ENCODE measurements at regions not wholly inside any gene's neighbourhood (a gene's known extent, or its start where the extent isn't known, plus 50 kb on each side); places are given as distances from the start of the nearest gene placed in this dataset.

DNA sequence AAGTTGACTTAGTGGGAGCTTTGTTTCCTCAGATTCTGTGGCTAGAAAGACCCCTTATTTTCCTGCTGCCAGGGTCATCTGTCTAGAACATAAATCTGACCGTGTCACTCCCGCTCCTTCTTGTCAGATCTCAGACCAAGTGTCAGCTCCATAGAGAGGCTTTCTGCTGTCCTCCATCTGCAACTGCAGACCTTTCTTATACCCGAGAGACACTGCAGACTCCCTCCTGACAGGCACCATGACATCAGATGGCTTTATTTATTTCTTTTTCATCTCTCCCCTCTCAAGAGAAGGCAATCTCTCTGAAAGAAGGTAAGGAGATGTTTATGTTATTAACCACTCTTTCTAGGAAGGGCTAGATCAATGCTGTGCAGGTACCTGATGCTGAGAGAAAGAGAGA is 726.5 kb downstream of the UQCRFS1 start:
- no peak for DNase-seq (ENCODE audit: low read depth)

DNA sequence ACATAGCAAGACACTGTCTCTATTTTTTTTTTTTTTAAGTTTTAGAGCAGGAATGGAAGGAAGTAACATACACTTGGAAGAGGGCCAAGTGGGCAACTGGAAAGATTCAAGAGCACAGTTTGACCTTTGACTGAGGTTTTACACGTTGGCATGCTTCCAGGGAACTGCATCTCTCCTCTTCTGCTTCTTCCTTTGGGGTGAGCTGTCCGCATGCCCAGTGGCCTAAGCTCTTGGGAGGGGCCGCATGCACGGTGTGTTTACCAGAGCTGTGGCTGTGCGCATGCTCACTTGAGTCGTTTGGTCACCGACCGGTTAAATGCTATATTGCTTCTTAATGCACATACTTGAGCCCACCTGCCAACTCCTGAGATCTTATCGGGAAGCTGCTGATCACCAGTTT is 727.7 kb downstream of the UQCRFS1 start:
- no peak for DNase-seq (ENCODE audit: low read depth)

DNA sequence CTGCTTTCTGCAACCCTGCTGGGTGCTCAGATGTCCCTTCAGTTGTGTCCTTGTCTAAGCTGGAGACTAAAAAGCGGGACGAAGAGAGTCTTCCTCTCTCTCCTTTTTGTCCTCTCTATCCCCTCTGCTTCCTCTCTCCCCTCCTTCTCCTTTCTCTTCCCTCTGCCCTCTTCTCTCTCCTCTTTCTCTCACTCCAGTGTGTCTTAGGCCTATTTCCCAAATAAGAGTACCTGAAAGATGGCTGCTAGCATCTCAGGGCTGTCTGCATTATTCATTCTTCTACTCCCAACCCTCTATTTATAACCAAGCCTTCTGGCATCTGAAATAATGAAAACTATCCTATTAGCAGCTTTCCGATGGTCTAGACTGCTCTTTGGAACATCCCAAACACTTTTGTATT is 729.8 kb downstream of the UQCRFS1 start:
- DNase-seq (ENCODE audit: low read depth): no peak

DNA sequence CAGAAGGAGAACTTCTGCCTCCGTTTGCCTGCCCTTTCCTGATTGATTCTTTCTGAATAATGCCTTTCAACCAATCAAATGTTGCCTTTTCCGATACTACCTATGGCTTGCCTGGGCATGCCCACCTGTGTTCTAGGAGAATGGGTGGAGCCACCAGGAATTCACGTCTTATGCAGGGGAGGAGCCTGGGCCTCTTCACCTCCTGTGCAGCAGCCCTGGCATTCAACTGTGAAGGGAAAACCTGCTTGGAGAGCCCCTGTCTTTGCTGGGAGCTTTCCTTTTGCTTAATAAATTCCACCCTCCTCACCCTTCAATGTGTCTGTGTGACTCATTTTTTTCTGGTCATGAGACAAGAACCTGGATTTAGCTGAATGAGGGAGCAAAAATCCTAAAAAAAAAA is 730.7 kb downstream of the UQCRFS1 start:
- DNase-seq (ENCODE audit: low read depth): no peak

DNA sequence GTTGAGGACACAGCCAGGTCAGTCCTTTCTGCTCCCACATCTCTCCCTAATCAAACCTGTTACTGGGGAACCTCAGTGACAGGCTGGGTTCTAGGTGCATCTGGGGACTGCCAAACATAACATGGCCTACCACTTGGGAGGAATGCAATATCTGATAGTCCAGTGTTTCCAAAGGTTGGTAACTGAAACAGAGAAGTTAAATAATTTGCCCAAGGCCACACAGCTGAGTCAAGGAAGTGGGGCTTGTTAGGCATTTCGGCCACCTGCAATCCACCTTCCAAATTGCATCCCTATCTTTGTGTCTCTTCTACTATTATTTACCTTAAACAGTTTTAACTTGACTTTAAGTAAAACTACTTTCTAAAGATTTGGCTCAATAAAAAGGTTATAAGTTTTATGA is 731.3 kb downstream of the UQCRFS1 start:
- DNase-seq (ENCODE audit: low read depth): no peak

DNA sequence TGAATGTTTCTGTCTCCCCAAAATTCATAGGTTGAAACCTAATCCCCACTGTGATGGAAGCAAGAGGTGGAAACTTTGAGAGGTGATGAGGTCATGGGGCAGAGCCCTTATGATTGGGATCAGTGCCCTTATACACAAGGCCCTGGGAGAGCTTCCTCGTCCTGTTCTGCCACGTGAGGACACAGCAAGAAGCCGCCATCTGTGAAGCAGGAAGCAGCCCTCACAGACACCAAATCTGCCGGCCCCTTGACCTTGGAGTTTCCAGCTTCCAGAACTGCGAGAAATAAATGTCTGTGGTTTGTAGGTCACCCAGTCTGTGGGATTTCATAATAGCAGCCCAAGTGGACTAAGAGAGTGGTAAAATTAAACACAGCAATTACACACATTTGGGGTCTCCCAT is 737.4 kb downstream of the UQCRFS1 start:
- no peak for DNase-seq (ENCODE audit: low read depth)

DNA sequence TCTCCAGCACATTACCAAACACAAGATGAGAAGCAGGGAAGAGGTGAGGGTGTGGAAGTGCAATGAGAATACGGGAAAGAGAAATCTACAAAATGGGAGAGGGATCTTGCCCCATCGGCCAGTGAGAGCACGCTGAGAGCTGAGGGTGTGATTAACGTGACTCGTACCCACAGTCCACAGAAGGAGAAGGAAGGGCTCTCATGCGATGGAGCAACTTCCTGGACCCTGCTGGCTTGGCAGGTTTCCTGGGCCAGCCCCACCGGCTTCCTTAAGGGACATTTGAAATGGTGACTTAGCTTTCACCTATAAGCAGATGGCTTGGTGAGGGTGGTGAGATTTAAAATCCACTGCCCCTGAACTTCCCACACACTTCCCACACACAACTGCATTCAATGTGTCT is 740.1 kb downstream of the UQCRFS1 start:
- DNase-seq (ENCODE audit: low read depth): peak; percentile 43

DNA sequence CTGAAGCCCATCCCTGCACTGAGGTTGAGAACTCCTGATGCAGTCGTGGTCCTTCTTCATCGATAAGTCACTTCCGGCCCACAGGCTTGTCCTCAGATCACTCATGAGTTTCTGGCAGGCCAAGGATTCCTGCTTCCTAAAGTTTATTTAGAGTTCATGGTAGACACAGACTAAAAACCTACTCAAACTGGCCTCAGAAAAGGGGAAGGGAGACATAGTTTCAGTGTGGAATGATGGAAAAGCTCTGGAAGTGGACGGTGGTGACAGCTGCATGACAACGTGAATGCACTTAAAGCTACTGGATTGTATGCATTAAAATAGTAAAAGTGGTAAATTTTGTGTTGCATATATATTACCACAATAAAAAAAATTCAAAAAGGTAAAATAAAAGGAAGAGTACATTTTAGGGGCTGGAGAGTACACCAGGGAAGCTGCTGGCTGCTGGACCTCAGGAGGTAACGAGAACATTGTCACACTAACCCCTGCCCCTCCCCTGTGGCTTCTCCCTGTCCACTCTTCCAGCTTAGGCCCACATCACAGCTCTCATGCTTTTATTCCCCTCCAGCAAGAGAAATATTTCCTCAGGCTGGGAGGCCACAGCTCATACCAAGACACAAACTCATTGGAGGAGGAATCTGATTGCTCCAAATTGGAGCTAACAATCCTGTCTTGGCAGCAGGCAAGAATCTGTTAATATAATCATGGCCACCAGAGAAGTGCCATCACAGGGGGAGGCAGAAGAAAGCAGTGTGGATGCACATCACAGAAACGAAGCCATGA is 741.0 kb downstream of the UQCRFS1 start:
- no peak for DNase-seq (ENCODE audit: low read depth)

DNA sequence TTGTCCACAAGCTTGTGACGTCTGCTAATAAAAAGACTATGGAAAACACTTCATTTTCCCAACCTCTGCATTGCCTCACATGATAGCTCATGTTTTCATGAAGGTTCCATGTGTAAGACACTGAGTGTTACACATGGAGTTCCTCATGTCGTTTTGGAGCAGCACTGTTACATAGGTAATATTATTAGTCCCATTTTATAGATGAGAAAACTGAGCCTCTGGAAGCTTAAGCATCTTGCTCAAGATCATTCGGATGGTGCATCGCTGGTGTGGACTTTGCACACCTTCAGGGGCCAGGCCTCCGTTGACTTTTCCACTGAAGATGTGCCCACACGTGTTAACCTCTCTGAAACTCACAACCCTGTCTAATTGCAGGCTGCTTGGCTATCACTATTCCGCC is 743.4 kb downstream of the UQCRFS1 start:
- no peak for DNase-seq (ENCODE audit: low read depth)

DNA sequence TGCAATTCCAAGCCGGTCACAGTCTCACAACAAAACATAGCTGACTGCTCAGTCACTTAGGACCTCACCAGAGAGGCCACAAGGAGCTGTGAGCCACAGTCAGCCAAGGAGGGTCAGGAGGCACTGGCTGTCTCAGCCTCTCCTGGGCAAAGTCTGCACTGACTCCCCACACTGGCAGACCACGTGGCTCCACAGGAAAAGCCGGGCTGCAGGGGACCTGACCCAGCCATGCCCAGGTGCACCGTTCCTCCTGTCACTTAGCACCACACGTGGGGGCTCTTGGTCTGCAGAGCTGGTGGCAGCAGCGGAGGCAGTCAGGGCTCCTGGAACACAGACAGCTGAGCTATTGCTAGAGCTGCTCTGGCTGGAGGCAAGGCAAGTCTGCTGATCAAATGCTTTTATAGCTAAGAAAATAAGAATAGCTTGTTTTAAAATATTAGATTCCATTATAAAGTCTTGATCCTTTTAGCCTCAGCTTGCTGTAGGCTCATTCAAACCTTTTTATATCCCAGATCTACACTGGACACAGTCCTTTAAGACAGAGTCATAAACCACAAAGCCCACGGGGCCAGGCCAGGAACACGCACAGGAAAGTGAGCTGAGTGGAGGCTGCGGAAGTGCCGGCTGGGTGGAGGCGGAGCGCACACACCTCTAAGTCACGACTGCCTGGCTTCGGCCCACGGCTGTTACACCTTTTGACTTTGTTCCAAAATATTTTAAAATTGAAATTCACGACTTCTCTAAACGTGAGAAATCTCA is 744.1 kb downstream of the UQCRFS1 start:
- DNase-seq (ENCODE audit: low read depth): peak; percentile 74

DNA sequence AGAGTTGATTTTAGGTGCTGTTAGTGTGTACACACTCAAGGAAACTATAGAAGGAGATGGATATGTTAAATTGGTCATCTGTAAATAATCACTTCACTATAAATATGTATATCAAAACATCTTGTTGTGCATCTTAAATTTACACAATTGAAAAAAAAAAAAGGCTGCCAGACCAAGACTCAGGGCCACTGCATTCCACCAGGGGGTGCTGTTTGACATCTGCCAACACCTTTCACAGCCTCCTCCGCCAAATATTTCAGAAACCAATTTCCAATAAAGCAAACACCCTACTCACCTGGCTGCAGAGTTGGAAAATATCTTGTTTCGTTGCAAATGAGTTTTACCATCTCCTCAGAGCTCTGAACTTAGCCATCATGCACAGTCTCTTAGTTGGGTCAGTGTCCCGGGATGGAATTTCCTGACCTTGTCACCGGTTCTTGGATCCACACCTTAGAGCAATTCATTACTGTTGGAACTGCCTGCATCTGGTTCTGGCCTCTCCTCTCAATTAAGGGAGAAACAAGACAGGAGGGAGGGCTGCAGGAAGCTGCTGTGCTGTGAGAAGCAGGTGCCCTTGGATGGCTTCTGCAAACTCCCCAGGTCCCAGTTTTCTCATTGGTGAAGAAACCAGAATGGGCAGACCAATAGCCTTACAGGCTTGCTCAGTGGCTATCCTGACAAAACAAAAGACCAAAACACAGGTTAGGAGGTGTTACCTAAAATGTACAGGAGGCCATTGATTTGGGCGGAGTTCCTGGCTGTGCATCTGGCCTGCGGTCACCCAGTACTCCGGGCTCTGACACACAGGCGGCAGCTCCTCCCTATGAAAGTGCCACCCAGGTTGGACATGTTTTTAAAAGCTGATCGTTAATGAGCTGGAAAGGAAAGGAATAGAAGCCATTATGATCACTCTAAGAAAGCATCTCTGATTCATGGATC is 746.6 kb downstream of the UQCRFS1 start:
- DNase-seq (ENCODE audit: low read depth): peak; percentile 74

DNA sequence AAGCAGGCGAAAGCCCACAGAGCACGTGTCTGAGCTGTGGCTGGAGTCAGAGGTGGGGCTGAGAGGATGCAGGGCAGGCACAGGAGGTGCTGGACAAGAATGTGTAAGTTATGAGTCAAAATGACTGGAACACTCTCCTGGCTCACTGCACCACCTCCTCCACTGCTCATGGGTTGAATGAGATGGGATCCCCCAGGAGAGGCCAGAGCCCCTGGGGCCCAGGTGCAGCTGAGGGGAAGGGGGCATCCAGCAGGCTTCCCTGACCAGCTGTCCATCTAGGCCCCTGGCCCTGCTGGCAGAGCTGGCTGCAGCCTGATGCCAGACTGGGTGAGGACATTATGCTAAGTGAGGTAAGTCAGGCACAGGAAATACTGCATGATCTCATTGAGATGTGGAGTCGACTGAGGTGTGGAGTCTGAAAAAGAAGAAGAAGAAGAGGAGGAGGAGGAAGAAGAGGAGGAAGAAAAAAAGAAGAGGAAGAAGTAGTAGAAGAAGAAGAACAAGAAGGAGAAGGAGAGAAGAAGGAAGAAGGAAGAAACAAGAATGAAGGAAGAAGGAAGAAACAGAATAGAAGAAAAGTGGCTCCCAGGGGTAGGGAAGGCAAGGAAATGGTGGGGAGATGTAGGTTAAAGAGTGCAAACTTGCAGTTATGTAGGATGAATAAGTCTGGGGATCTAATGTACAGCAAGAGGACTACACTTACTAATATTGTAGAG is 747.4 kb downstream of the UQCRFS1 start:
- peak; percentile 63 for DNase-seq (ENCODE audit: low read depth)

DNA sequence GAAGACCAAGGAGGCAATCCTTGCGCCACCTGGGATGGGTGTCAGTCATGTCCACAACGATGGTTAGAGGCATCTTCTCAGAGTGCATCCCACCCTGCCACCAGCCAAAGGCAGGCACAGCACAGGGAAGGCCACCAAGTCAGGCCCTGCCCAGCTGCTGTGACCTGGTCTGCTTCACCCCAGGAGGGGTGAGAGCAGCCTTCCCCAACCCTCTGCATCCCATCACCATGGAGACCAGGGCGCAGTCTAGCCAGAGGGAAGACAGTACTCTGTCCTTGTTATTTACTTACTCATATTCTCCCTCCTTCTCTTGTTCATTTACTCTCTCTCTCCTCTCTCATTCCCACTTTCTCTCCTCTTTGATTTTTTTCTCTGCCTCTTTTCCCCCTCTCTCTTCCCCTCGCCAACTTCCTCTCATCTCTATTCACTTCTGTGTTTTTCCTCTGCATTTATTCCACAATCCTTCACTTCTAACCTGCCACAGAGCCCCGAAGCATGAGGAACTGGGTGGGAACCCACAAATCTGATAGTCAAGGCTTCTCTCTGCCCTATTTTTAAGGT is 749.4 kb downstream of the UQCRFS1 start:
- no peak for DNase-seq (ENCODE audit: low read depth)

DNA sequence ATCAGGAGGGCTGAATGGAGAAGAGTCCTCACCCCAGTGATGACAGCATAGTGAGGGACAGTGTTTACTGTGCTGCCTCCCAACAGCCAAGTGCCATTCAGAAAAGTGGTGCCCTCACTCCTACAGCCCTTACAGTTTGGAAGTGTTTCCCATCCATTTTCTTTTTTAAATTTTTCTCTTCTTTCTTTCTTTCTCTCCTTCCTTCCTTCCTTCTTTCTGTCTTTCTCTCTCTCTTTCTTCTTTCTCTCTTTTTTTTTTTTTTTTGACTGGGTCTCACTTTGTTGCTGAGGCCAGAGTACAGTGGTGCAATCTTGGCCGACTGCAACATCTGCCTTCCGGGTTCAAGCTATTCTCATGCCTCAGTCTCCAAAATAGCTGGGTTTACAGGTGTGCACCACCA is 755.3 kb downstream of the UQCRFS1 start:
- DNase-seq (ENCODE audit: low read depth): no peak

DNA sequence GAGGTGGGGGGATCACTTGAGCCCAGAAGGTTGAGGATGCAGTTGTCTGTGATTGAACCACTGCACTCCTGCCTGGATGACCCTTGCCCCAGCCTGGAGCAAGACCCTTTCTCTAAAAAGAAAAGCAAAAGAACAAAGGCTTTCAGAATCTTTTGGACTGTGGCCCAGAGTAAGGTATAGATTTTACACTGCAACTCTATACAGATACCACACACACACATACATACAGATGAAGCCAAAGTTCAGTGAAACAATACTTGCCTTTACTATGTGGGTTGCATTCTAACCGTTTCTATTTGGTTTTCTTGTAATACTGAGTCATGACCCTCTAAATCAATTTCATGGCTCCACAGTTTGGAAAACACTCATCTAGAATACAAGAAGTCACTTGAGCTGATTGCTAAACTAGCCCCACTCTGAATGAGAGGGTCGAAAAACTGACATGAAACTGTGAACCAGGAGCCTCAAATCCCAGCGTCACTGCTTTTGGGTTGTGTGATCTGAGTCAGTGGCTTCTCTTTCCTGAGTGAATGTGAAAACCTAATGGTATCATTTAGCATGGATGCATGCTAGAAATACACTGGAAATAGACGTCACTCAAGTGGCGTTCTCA is 756.1 kb downstream of the UQCRFS1 start:
- DNase-seq (ENCODE audit: low read depth): no peak

DNA sequence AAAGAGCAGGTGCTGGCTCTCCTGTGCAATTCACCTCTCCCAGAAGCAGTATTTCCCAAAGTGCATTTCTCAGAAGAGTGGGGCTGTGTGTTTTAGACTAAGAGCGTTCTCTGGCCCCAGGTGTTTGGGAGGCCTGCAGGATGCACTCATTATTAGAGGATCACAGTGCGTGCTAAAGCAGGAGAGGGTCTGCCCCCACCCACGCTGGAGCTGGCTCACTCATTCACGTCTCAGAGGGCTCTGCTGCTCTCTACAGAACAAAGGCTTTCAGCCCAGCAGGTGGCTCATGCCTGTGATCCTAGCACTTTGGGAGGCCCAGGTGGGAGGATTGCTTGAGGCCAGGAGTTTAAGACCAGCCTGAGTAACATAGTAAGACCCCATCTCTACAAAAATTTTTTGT is 756.7 kb downstream of the UQCRFS1 start:
- DNase-seq (ENCODE audit: low read depth): no peak

DNA sequence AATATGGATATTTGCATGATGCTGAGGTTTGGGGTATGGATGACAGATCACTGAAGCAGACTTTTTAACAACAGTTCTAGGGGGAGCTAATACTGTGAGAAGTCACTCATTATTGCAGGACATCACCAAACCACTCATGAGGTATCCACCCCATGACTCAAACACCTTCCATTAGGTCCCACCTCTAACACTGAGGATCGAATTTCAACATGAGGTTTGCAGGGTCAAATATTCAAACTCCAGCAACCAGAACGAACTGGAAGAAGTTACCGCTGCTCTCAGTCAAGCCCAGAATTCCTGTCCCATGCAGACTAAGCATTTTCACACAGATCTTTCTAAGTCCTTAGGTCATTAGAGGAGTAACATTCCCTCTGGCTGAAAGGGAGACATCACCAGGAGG is 758.9 kb downstream of the UQCRFS1 start:
- DNase-seq (ENCODE audit: low read depth): peak; percentile 63

DNA sequence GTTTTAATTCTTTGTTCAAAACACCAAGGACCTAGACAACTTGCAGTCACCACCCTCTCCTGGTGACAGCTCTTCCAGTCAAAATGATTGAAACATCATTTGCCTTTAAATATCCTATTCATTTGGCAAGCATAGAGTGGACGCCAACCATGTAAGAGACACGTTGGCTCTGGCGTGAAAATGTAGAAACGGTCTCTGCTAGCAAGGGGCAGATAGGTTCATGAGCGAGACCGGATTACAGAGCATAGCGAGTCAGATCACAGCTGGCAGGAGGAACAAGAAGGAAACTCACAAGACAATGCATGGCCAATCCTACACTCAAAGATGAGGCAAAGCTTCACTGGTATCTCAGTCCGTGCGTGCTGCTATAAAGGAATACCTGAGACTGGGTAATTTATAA is 759.5 kb downstream of the UQCRFS1 start:
- no peak for DNase-seq (ENCODE audit: low read depth)

DNA sequence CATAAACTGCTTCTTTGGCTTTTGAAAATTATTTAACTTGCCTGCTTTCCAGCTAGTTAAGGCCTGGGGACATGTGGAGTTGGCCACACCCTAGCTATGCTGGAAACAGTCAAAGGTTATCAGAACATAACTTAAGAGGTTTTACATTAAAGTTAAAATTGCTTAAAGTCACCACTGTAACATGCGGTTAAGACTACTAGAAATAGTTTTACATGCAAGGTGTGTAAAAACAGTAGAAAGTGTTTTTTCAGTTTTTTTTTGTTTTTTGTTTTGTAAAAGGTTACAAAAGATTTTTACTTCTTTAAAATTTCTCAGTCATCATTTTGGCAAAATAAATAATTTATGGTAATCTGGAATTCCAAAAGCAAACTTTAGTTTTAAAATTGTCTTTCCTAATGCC is 763.1 kb downstream of the UQCRFS1 start:
- DNase-seq (ENCODE audit: low read depth): no peak

DNA sequence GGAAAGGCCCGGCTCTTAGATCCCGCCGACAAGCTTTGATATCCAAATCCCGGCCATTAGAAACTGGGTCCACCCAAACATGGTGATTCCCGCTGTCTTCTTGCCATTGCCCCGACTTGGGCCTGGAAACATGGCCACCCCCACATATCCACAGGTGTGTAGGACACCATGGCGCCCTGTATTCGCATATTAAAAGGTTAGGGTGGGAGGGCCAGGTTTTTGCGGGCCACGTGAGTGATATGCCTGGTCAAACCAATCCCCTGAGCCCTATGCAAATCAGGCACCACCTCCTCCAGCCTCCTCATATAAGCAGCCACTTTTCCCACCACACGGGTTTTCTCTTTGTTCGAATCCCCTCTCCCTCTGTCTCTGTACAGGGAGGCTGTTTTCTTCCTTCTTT is 766.4 kb downstream of the UQCRFS1 start:
- no peak for DNase-seq (ENCODE audit: low read depth)

DNA sequence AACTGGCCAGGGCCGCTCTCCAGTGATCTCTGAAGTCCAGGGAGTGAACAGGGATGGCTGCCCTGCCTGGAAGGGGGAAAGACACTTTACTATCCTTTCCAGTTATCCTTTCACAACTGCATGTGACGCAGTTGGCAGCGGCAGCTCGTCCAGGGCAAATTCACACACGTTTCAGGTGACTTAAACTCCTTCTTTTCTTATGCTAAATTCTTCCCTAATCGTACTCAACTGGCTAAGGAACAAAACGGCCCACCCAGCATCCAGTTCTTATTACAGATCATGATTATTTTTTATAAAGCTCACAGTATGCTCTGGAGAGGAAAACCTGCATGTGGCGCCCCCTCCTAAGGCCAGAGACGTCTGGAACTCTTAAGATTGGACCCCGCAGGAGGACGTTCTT is 767.1 kb downstream of the UQCRFS1 start:
- DNase-seq (ENCODE audit: low read depth): no peak
